Peyer's patch (tissue), 4 donors: ENCODE measurements at regions not wholly inside any gene's neighbourhood (a gene's known extent, or its start where the extent isn't known, plus 50 kb on each side); places are given as distances from the start of the nearest gene placed in this dataset.

Experiments
- CTCF ChIP-seq, 6 experiments: fragments of 450-650 bp in 4 of 6; fragments of 200-600 bp in 2 of 6; sonication (generic) in 1 of 6; IDR thresholded peaks; one replicate each; pipeline ENCODE4 v1.5.1; 2017 to 2019; ENCODE audit warnings: antibody characterized with exemption in 6 of 6, mild to moderate bottlenecking in 3 of 6, moderate library complexity in 1 of 6
- POLR2A ChIP-seq, 2 donors: fragments of 450-650 bp; IDR thresholded peaks; one replicate each; pipeline ENCODE4 v1.5.1; 2017; ENCODE audit warnings: antibody characterized with exemption in 2 of 2, mild to moderate bottlenecking in 2 of 2, moderate library complexity in 2 of 2

GRCh38 chrX:121455890-121456289 lies 408.5 kb downstream of the GLUD2 start:
- TF ChIP-seq CTCF (IDR thresholded peaks at IDR 0.05) (no peak), POLR2A (IDR thresholded peaks at IDR 0.05) (no peak)
